GM06990 (cell line): ENCODE measurements at regions not wholly inside any gene's neighbourhood (a gene's known extent, or its start where the extent isn't known, plus 50 kb on each side); places are given as distances from the start of the nearest gene placed in this dataset.

Experiments used
- DNase-seq: peaks from one replicate; pipeline ENCODE4 v3.0.0-alpha.2; 2011; ENCODE audit not compliant: insufficient read length; ENCODE audit errors: extremely low read depth
- H3K27me3 ChIP-seq: replicated peaks from 2 replicates; pipeline ENCODE4 v1.6.0; 2011; ENCODE audit warnings: low read length; ENCODE audit not compliant: control insufficient read depth, insufficient read depth
- H3K36me3 ChIP-seq: 2 replicates; pipeline ENCODE4 v1.5.1; 2011; ENCODE audit warnings: low read length; ENCODE audit not compliant: control insufficient read depth, insufficient read depth
- H3K4me3 ChIP-seq: replicated peaks from 2 replicates; pipeline ENCODE4 v1.5.1; 2011; ENCODE audit warnings: low read depth, mild to moderate bottlenecking, control low read depth, low read length
- TF ChIP-seq, protein P1 (sequence below): IDR thresholded peaks from 2 replicates; pipeline ENCODE4 v1.5.1; 2011; ENCODE audit warnings: low read length, control low read depth, mild to moderate bottlenecking, inconsistent platforms; ENCODE audit not compliant: insufficient read depth, poor library complexity, severe bottlenecking

DNA sequence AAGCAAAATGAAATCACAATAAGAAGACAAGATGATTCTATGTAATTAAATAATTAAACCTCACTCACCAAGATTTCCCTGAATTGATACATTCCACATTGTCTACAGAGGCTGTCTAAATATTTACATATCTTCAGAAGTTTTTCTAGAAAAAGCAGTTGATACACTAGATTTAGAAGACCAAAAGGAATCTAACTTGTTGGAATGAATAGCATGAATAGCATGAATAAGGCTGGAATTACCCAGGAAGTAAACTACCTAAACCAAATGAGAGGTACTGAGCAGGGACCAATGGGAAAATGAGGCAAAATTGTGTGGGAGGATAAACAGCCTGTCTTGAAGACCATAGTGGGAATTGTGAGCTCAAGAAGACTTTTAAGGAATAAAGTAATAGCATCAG, 479.7 kb downstream of the TXNL1 start:
- Histone ChIP-seq H3K36me3 (no peaks in the 10 kb centered on the region), H3K27me3 (no peaks in the 10 kb centered on the region), H3K4me3 (no peak overlapping the region)
- no peak for DNase-seq
- TF ChIP-seq, protein P1, sequence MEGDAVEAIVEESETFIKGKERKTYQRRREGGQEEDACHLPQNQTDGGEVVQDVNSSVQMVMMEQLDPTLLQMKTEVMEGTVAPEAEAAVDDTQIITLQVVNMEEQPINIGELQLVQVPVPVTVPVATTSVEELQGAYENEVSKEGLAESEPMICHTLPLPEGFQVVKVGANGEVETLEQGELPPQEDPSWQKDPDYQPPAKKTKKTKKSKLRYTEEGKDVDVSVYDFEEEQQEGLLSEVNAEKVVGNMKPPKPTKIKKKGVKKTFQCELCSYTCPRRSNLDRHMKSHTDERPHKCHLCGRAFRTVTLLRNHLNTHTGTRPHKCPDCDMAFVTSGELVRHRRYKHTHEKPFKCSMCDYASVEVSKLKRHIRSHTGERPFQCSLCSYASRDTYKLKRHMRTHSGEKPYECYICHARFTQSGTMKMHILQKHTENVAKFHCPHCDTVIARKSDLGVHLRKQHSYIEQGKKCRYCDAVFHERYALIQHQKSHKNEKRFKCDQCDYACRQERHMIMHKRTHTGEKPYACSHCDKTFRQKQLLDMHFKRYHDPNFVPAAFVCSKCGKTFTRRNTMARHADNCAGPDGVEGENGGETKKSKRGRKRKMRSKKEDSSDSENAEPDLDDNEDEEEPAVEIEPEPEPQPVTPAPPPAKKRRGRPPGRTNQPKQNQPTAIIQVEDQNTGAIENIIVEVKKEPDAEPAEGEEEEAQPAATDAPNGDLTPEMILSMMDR: no peak

- Histone ChIP-seq H3K36me3 (no peaks in the 10 kb centered on the region), H3K27me3 (no peaks in the 10 kb centered on the region), H3K4me3 (no peak overlapping the region)
- DNase-seq: no peak
- TF ChIP-seq, protein P1: no peak
Measured at GRCh38 chr18:56157541-56157940, 480.9 kb downstream of the TXNL1 start.

- H3K36me3 ChIP-seq: no peaks in the 10 kb centered on the region
- TF ChIP-seq, protein P1: no peak
- H3K27me3 ChIP-seq: no peaks in the 10 kb centered on the region
- no peak overlapping the region for H3K4me3 ChIP-seq
- DNase-seq: no peak
Measured at GRCh38 chr18:56152551-56153310, 485.7 kb downstream of the TXNL1 start.

DNA sequence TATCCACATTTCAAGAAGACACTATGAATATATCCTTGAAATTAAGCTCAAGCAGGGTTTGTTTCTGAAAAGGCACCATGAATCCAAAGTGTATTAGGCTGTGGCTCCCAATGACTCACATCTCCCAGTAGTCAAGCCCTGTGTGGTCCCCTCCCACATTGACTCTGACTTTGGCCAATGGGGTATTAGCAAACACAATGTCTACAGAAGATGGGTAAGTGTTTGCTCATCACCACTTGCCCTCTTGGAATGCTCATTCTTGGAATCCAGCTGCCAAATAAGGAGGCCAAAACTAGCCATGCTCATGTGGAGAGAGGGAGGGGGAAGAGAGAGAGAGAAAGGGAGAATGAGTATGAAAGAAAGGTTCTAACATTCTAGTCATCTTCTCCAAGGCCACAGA, 490.0 kb downstream of the TXNL1 start:
- TF ChIP-seq, protein P1: no peak
- DNase-seq: no peak
- Histone ChIP-seq H3K27me3 (no peaks in the 10 kb centered on the region), H3K36me3 (no peaks in the 10 kb centered on the region), H3K4me3 (no peak overlapping the region)

- DNase-seq: no peak
- TF ChIP-seq, protein P1: no peak
- Histone ChIP-seq H3K36me3 (no peaks in the 10 kb centered on the region), H3K27me3 (no peaks in the 10 kb centered on the region), H3K4me3 (no peak overlapping the region)
Measured at GRCh38 chr18:56146565-56146964, 491.8 kb downstream of the TXNL1 start.
